Activated naive CD8-positive, alpha-beta T cell treated with anti-CD3 and anti-CD28 coated beads, Interleukin-2, amount 50 U/mL, for 24 hours (primary cell): ENCODE measurements at regions not wholly inside any gene's neighbourhood (a gene's known extent, or its start where the extent isn't known, plus 50 kb on each side); places are given as distances from the start of the nearest gene placed in this dataset.

ENCODE experiments used
- ATAC-seq: fragments of 150-1000 bp; cut with Tn5 transposase; one replicate; pipeline ENCODE4 v1.10.0; 2021
- DNase-seq: peaks from one replicate; pipeline ENCODE4 v3.0.0; 2021
- H3K27ac Mint-ChIP-seq: one replicate; pipeline ENCODE4 v1.8.0; 2021; ENCODE audit warnings: mild to moderate bottlenecking, mixed read lengths
- H3K27me3 Mint-ChIP-seq: one replicate; pipeline ENCODE4 v1.8.0; 2021; ENCODE audit warnings: mixed read lengths
- H3K36me3 Mint-ChIP-seq: one replicate; pipeline ENCODE4 v1.8.0; 2021; ENCODE audit warnings: low read depth, mixed read lengths
- H3K4me1 Mint-ChIP-seq: one replicate; pipeline ENCODE4 v1.8.0; 2021; ENCODE audit warnings: mixed read lengths
- H3K4me3 Mint-ChIP-seq: one replicate; pipeline ENCODE4 v1.8.0; 2021; ENCODE audit warnings: mild to moderate bottlenecking, moderate library complexity, mixed read lengths
- H3K9me3 Mint-ChIP-seq: one replicate; pipeline ENCODE4 v1.8.0; 2021; ENCODE audit warnings: mixed read lengths

- no peak for ATAC-seq
- DNase-seq: no peak
These were observed 556.7 kb downstream of the LRRC70 start for GRCh38 chr5:63135291-63135690.

GRCh38 chr5:63131626-63132285 is 553.1 kb downstream of the LRRC70 start:
- Mint-ChIP-seq H3K9me3 (no peaks in the 10 kb centered on the region), H3K27ac (no peak overlapping the region), H3K36me3 (no peaks in the 10 kb centered on the region), H3K4me1 (no peaks in the 10 kb centered on the region), H3K27me3 (no peaks in the 10 kb centered on the region), H3K4me3 (no peak overlapping the region)
- no peak for DNase-seq
- ATAC-seq: peak; percentile 52

More at GRCh38 chr5:63135291-63135690, 556.7 kb downstream of the LRRC70 start:
- Mint-ChIP-seq H3K4me3 (no peak overlapping the region), H3K36me3 (no peaks in the 10 kb centered on the region), H3K4me1 (no peaks in the 10 kb centered on the region), H3K27ac (no peak overlapping the region), H3K27me3 (no peaks in the 10 kb centered on the region), H3K9me3 (no peaks in the 10 kb centered on the region)

- no peaks in the 10 kb centered on the region for H3K4me1 Mint-ChIP-seq
- no peak for ATAC-seq
- DNase-seq: no peak
- no peaks in the 10 kb centered on the region for H3K36me3 Mint-ChIP-seq
- H3K4me3 Mint-ChIP-seq: no peak overlapping the region
- H3K9me3 Mint-ChIP-seq: no peaks in the 10 kb centered on the region
- H3K27me3 Mint-ChIP-seq: no peaks in the 10 kb centered on the region
- no peak overlapping the region for H3K27ac Mint-ChIP-seq
These were observed 550.1 kb downstream of the LRRC70 start for GRCh38 chr5:63128761-63129160.

GRCh38 chr5:63128018-63128417 is 549.4 kb downstream of the LRRC70 start:
- Mint-ChIP-seq H3K27ac (no peak overlapping the region), H3K4me3 (no peak overlapping the region), H3K4me1 (no peaks in the 10 kb centered on the region), H3K36me3 (no peaks in the 10 kb centered on the region), H3K27me3 (no peaks in the 10 kb centered on the region), H3K9me3 (no peaks in the 10 kb centered on the region)
- DNase-seq (no peak), ATAC-seq (no peak)

GRCh38 chr5:63127054-63127453 is 548.4 kb downstream of the LRRC70 start:
- no peak for DNase-seq
- Mint-ChIP-seq H3K4me3 (no peak overlapping the region), H3K27ac (no peak overlapping the region), H3K4me1 (no peaks in the 10 kb centered on the region), H3K36me3 (no peaks in the 10 kb centered on the region), H3K9me3 (no peaks in the 10 kb centered on the region), H3K27me3 (no peaks in the 10 kb centered on the region)
- no peak for ATAC-seq

GRCh38 chr5:63125862-63126261 is 547.2 kb downstream of the LRRC70 start:
- DNase-seq (peak; percentile 2), ATAC-seq (peak; percentile 57)
- Mint-ChIP-seq H3K36me3 (no peaks in the 10 kb centered on the region), H3K27ac (no peak overlapping the region), H3K4me1 (no peaks in the 10 kb centered on the region), H3K4me3 (no peak overlapping the region), H3K27me3 (no peaks in the 10 kb centered on the region), H3K9me3 (no peaks in the 10 kb centered on the region)

- H3K27me3 Mint-ChIP-seq: no peaks in the 10 kb centered on the region
- no peaks in the 10 kb centered on the region for H3K36me3 Mint-ChIP-seq
- no peaks in the 10 kb centered on the region for H3K9me3 Mint-ChIP-seq
- no peak for DNase-seq
- H3K4me1 Mint-ChIP-seq: no peaks in the 10 kb centered on the region
- H3K27ac Mint-ChIP-seq: no peak overlapping the region
- no peak for ATAC-seq
- no peak overlapping the region for H3K4me3 Mint-ChIP-seq
These were observed 546.8 kb downstream of the LRRC70 start for GRCh38 chr5:63125392-63125791.

GRCh38 chr5:63124266-63124665 is 545.6 kb downstream of the LRRC70 start:
- H3K4me3 Mint-ChIP-seq: no peak overlapping the region
- no peaks in the 10 kb centered on the region for H3K9me3 Mint-ChIP-seq
- ATAC-seq (no peak), DNase-seq (no peak)
- no peaks in the 10 kb centered on the region for H3K36me3 Mint-ChIP-seq
- H3K27ac Mint-ChIP-seq: no peak overlapping the region
- no peaks in the 10 kb centered on the region for H3K27me3 Mint-ChIP-seq
- no peaks in the 10 kb centered on the region for H3K4me1 Mint-ChIP-seq

GRCh38 chr5:63121471-63121870 is 542.9 kb downstream of the LRRC70 start:
- Mint-ChIP-seq H3K36me3 (no peaks in the 10 kb centered on the region), H3K4me1 (no peaks in the 10 kb centered on the region), H3K27me3 (no peaks in the 10 kb centered on the region), H3K4me3 (no peak overlapping the region), H3K27ac (no peak overlapping the region), H3K9me3 (no peaks in the 10 kb centered on the region)
- ATAC-seq (no peak), DNase-seq (no peak)

GRCh38 chr5:63118221-63118620 is 539.6 kb downstream of the LRRC70 start:
- Mint-ChIP-seq H3K9me3 (no peaks in the 10 kb centered on the region), H3K27me3 (no peaks in the 10 kb centered on the region), H3K4me1 (no peaks in the 10 kb centered on the region), H3K27ac (no peak overlapping the region), H3K4me3 (no peak overlapping the region), H3K36me3 (no peaks in the 10 kb centered on the region)
- ATAC-seq (no peak), DNase-seq (no peak)

GRCh38 chr5:63111891-63112290 is 533.3 kb downstream of the LRRC70 start:
- H3K36me3 Mint-ChIP-seq: no peaks in the 10 kb centered on the region
- H3K4me3 Mint-ChIP-seq: no peak overlapping the region
- H3K9me3 Mint-ChIP-seq: no peaks in the 10 kb centered on the region
- DNase-seq: no peak
- ATAC-seq: no peak
- no peak overlapping the region for H3K27ac Mint-ChIP-seq
- H3K4me1 Mint-ChIP-seq: no peaks in the 10 kb centered on the region
- H3K27me3 Mint-ChIP-seq: no peaks in the 10 kb centered on the region

GRCh38 chr5:63101870-63102269 is 523.3 kb downstream of the LRRC70 start:
- H3K4me1 Mint-ChIP-seq: no peaks in the 10 kb centered on the region
- H3K4me3 Mint-ChIP-seq: no peak overlapping the region
- H3K27me3 Mint-ChIP-seq: no peaks in the 10 kb centered on the region
- H3K27ac Mint-ChIP-seq: no peak overlapping the region
- ATAC-seq (no peak), DNase-seq (no peak)
- no peaks in the 10 kb centered on the region for H3K9me3 Mint-ChIP-seq
- no peaks in the 10 kb centered on the region for H3K36me3 Mint-ChIP-seq

GRCh38 chr5:63097286-63097685 is 518.7 kb downstream of the LRRC70 start:
- Mint-ChIP-seq H3K4me1 (no peaks in the 10 kb centered on the region), H3K27me3 (no peaks in the 10 kb centered on the region), H3K27ac (no peak overlapping the region), H3K9me3 (no peaks in the 10 kb centered on the region), H3K36me3 (no peaks in the 10 kb centered on the region), H3K4me3 (no peak overlapping the region)
- ATAC-seq (no peak), DNase-seq (no peak)

GRCh38 chr5:63094730-63095129 is 516.1 kb downstream of the LRRC70 start:
- no peak for ATAC-seq
- Mint-ChIP-seq H3K36me3 (no peaks in the 10 kb centered on the region), H3K27ac (no peak overlapping the region), H3K27me3 (no peaks in the 10 kb centered on the region), H3K9me3 (no peaks in the 10 kb centered on the region), H3K4me1 (no peaks in the 10 kb centered on the region), H3K4me3 (no peak overlapping the region)
- no peak for DNase-seq

- peaks cover 4% of the 10 kb centered on the region for H3K9me3 Mint-ChIP-seq
- H3K27ac Mint-ChIP-seq: no peak overlapping the region
- H3K36me3 Mint-ChIP-seq: no peaks in the 10 kb centered on the region
- ATAC-seq (no peak), DNase-seq (no peak)
- no peaks in the 10 kb centered on the region for H3K27me3 Mint-ChIP-seq
- no peak overlapping the region for H3K4me3 Mint-ChIP-seq
- H3K4me1 Mint-ChIP-seq: no peaks in the 10 kb centered on the region
These were observed 510.5 kb downstream of the LRRC70 start for GRCh38 chr5:63089147-63089546.

- ATAC-seq: no peak
- Mint-ChIP-seq H3K4me1 (no peaks in the 10 kb centered on the region), H3K9me3 (peaks cover 4% of the 10 kb centered on the region), H3K27ac (no peak overlapping the region), H3K27me3 (no peaks in the 10 kb centered on the region), H3K36me3 (no peaks in the 10 kb centered on the region), H3K4me3 (no peak overlapping the region)
- DNase-seq: no peak
These were observed 506.9 kb downstream of the LRRC70 start for GRCh38 chr5:63085561-63085960.
